ENCODE measurements at regions not wholly inside any gene's neighbourhood (a gene's known extent, or its start where the extent isn't known, plus 50 kb on each side); places are given as distances from the start of the nearest gene placed in this dataset.

DNA sequence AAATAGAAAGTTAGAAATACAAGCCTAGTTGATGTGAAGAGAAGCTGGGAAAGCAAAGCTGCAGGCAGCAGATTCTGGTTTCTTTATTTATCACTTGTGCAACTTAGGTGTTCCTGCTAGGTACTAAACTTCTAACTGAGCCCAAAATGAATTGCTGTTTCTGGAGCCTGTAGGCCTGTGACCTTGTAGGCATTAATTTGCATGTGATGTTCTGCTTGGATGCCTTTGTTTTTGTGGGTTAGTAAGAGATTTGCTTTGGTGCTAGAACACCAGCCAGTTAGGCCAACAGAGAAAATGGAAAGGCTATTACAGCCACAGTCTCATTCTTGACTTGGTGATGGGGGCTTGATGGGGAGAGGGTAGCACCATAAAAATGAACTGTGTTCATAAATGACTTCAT, 370.7 kb downstream of the PPP1R3A start:
- TF ChIP-seq CTCF (IDR thresholded peaks at IDR 0.05): no peak
- TF ChIP-seq POLR2A (IDR thresholded peaks at IDR 0.05): no peak

Data from uterus (tissue), 2 donors.